ENCODE measurements at regions not wholly inside any gene's neighbourhood (a gene's known extent, or its start where the extent isn't known, plus 50 kb on each side); places are given as distances from the start of the nearest gene placed in this dataset.

GRCh38 chr17:5899496-5900195 lies 170.5 kb upstream of the WSCD1 start:
- Histone ChIP-seq H3K27ac (ENCODE audit: low read depth, low read length) (no peak overlapping the region), H3K4me1 (ENCODE audit: control insufficient read depth, insufficient read depth, low read length) (peaks cover 22% of the 10 kb centered on the region), H3K9ac (ENCODE audit: low read depth, low read length) (no peak overlapping the region), H3K27me3 (ENCODE audit: control insufficient read depth, insufficient read depth, low read length) (no peaks in the 10 kb centered on the region), H3K36me3 (ENCODE audit: control insufficient read depth, insufficient read depth, low read length) (no peaks in the 10 kb centered on the region), H3K9me3 (ENCODE audit: control insufficient read depth, insufficient read depth, low read length) (peaks cover 9% of the 10 kb centered on the region), H3K4me3 (ENCODE audit: low read depth, low read length) (no peak overlapping the region)

GRCh38 chr17:5901731-5902130 lies 168.4 kb upstream of the WSCD1 start:
- Histone ChIP-seq H3K4me1 (ENCODE audit: control insufficient read depth, insufficient read depth, low read length) (peaks cover 17% of the 10 kb centered on the region), H3K9me3 (ENCODE audit: control insufficient read depth, insufficient read depth, low read length) (peaks cover 9% of the 10 kb centered on the region), H3K36me3 (ENCODE audit: control insufficient read depth, insufficient read depth, low read length) (no peaks in the 10 kb centered on the region), H3K9ac (ENCODE audit: low read depth, low read length) (no peak overlapping the region), H3K4me3 (ENCODE audit: low read depth, low read length) (no peak overlapping the region), H3K27ac (ENCODE audit: low read depth, low read length) (no peak overlapping the region), H3K27me3 (ENCODE audit: control insufficient read depth, insufficient read depth, low read length) (no peaks in the 10 kb centered on the region)

GRCh38 chr17:5902181-5903140 lies 167.7 kb upstream of the WSCD1 start:
- H3K36me3 ChIP-seq (ENCODE audit: control insufficient read depth, insufficient read depth, low read length), result no peaks in the 10 kb centered on the region
- H3K27ac ChIP-seq (ENCODE audit: low read depth, low read length), result no peak overlapping the region
- H3K9ac ChIP-seq (ENCODE audit: low read depth, low read length), result no peak overlapping the region
- H3K4me3 ChIP-seq (ENCODE audit: low read depth, low read length), result no peak overlapping the region
- H3K9me3 ChIP-seq (ENCODE audit: control insufficient read depth, insufficient read depth, low read length), result peaks cover 9% of the 10 kb centered on the region
- H3K27me3 ChIP-seq (ENCODE audit: control insufficient read depth, insufficient read depth, low read length), result no peaks in the 10 kb centered on the region
- H3K4me1 ChIP-seq (ENCODE audit: control insufficient read depth, insufficient read depth, low read length), result peaks cover 10% of the 10 kb centered on the region

GRCh38 chr17:5911919-5912318 lies 158.3 kb upstream of the WSCD1 start:
- Histone ChIP-seq H3K27ac (ENCODE audit: low read depth, low read length) (no peak overlapping the region), H3K4me1 (ENCODE audit: control insufficient read depth, insufficient read depth, low read length) (peaks cover 6% of the 10 kb centered on the region; the same call in 1 of the 2 replicates), H3K4me3 (ENCODE audit: low read depth, low read length) (no peak overlapping the region), H3K9ac (ENCODE audit: low read depth, low read length) (no peak overlapping the region), H3K36me3 (ENCODE audit: control insufficient read depth, insufficient read depth, low read length) (no peaks in the 10 kb centered on the region), H3K27me3 (ENCODE audit: control insufficient read depth, insufficient read depth, low read length) (no peaks in the 10 kb centered on the region), H3K9me3 (ENCODE audit: control insufficient read depth, insufficient read depth, low read length) (no peaks in the 10 kb centered on the region)

- H3K27ac ChIP-seq (ENCODE audit: low read depth, low read length), result no peak overlapping the region
- no peak overlapping the region for H3K9ac ChIP-seq (ENCODE audit: low read depth, low read length)
- no peak overlapping the region for H3K4me3 ChIP-seq (ENCODE audit: low read depth, low read length)
- no peaks in the 10 kb centered on the region for H3K9me3 ChIP-seq (ENCODE audit: control insufficient read depth, insufficient read depth, low read length)
- H3K27me3 ChIP-seq (ENCODE audit: control insufficient read depth, insufficient read depth, low read length), result no peaks in the 10 kb centered on the region
- peaks cover 6% of the 10 kb centered on the region; the same call in 1 of the 2 replicates for H3K4me1 ChIP-seq (ENCODE audit: control insufficient read depth, insufficient read depth, low read length)
- H3K36me3 ChIP-seq (ENCODE audit: control insufficient read depth, insufficient read depth, low read length), result no peaks in the 10 kb centered on the region
These were observed 157.1 kb upstream of the WSCD1 start for GRCh38 chr17:5913032-5913531.

GRCh38 chr17:5913641-5914040 lies 156.5 kb upstream of the WSCD1 start:
- Histone ChIP-seq H3K4me1 (ENCODE audit: control insufficient read depth, insufficient read depth, low read length) (peaks cover 6% of the 10 kb centered on the region; the same call in 1 of the 2 replicates), H3K9me3 (ENCODE audit: control insufficient read depth, insufficient read depth, low read length) (no peaks in the 10 kb centered on the region), H3K36me3 (ENCODE audit: control insufficient read depth, insufficient read depth, low read length) (no peaks in the 10 kb centered on the region), H3K9ac (ENCODE audit: low read depth, low read length) (no peak overlapping the region), H3K4me3 (ENCODE audit: low read depth, low read length) (no peak overlapping the region), H3K27ac (ENCODE audit: low read depth, low read length) (no peak overlapping the region), H3K27me3 (ENCODE audit: control insufficient read depth, insufficient read depth, low read length) (no peaks in the 10 kb centered on the region)

- Histone ChIP-seq H3K27ac (ENCODE audit: low read depth, low read length) (no peak overlapping the region), H3K4me1 (ENCODE audit: control insufficient read depth, insufficient read depth, low read length) (peaks cover 11% of the 10 kb centered on the region), H3K4me3 (ENCODE audit: low read depth, low read length) (no peak overlapping the region), H3K9ac (ENCODE audit: low read depth, low read length) (no peak overlapping the region), H3K9me3 (ENCODE audit: control insufficient read depth, insufficient read depth, low read length) (no peaks in the 10 kb centered on the region), H3K36me3 (ENCODE audit: control insufficient read depth, insufficient read depth, low read length) (no peaks in the 10 kb centered on the region), H3K27me3 (ENCODE audit: control insufficient read depth, insufficient read depth, low read length) (no peaks in the 10 kb centered on the region)
These were observed 154.8 kb upstream of the WSCD1 start for GRCh38 chr17:5915337-5915736.

GRCh38 chr17:5919089-5919488 lies 151.1 kb upstream of the WSCD1 start:
- H3K36me3 ChIP-seq (ENCODE audit: control insufficient read depth, insufficient read depth, low read length), result no peaks in the 10 kb centered on the region
- H3K9me3 ChIP-seq (ENCODE audit: control insufficient read depth, insufficient read depth, low read length), result no peaks in the 10 kb centered on the region
- H3K4me3 ChIP-seq (ENCODE audit: low read depth, low read length), result no peak overlapping the region
- no peaks in the 10 kb centered on the region for H3K27me3 ChIP-seq (ENCODE audit: control insufficient read depth, insufficient read depth, low read length)
- H3K9ac ChIP-seq (ENCODE audit: low read depth, low read length), result no peak overlapping the region
- H3K4me1 ChIP-seq (ENCODE audit: control insufficient read depth, insufficient read depth, low read length), result peaks cover 4% of the 10 kb centered on the region
- peak overlapping the region; percentile 85 for H3K27ac ChIP-seq (ENCODE audit: low read depth, low read length)

- no peaks in the 10 kb centered on the region for H3K36me3 ChIP-seq (ENCODE audit: control insufficient read depth, insufficient read depth, low read length)
- no peaks in the 10 kb centered on the region for H3K9me3 ChIP-seq (ENCODE audit: control insufficient read depth, insufficient read depth, low read length)
- H3K27me3 ChIP-seq (ENCODE audit: control insufficient read depth, insufficient read depth, low read length), result no peaks in the 10 kb centered on the region
- H3K27ac ChIP-seq (ENCODE audit: low read depth, low read length), result no peak overlapping the region
- H3K4me1 ChIP-seq (ENCODE audit: control insufficient read depth, insufficient read depth, low read length), result peaks cover 4% of the 10 kb centered on the region
- no peak overlapping the region for H3K9ac ChIP-seq (ENCODE audit: low read depth, low read length)
- no peak overlapping the region for H3K4me3 ChIP-seq (ENCODE audit: low read depth, low read length)
These were observed 148.5 kb upstream of the WSCD1 start for GRCh38 chr17:5921512-5922282.

GRCh38 chr17:5922476-5922875 lies 147.7 kb upstream of the WSCD1 start:
- Histone ChIP-seq H3K9me3 (ENCODE audit: control insufficient read depth, insufficient read depth, low read length) (no peaks in the 10 kb centered on the region), H3K27ac (ENCODE audit: low read depth, low read length) (no peak overlapping the region), H3K36me3 (ENCODE audit: control insufficient read depth, insufficient read depth, low read length) (no peaks in the 10 kb centered on the region), H3K27me3 (ENCODE audit: control insufficient read depth, insufficient read depth, low read length) (no peaks in the 10 kb centered on the region), H3K9ac (ENCODE audit: low read depth, low read length) (no peak overlapping the region), H3K4me3 (ENCODE audit: low read depth, low read length) (no peak overlapping the region), H3K4me1 (ENCODE audit: control insufficient read depth, insufficient read depth, low read length) (peaks cover 4% of the 10 kb centered on the region)

Data from HUES48 (cell line).